ENCODE measurements at regions not wholly inside any gene's neighbourhood (a gene's known extent, or its start where the extent isn't known, plus 50 kb on each side); places are given as distances from the start of the nearest gene placed in this dataset.

DNA sequence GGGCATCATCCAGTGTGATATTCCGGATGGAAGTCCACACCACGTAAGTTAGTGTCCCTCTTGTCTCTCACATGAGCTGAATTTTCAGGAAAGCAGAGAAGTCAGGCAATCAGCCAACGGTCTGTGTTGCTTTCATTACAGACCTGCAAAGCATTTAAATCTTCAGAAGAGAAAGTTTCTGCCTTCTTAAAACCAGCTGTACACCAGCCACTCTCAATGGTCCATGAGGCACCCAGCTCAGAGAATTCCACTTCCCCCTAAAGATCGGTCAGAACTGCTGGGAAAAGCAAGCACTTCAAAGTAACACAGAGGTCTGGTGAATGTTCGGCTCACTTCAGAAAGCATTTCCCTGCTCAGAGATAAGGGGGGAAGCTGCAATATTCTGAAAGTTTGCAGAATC lies 903.7 kb downstream of the EPHA3 start:
- no peaks in the 10 kb centered on the region for H3K9me3 ChIP-seq
- no peak overlapping the region for H3K27ac ChIP-seq
- no peaks in the 10 kb centered on the region for H3K36me3 ChIP-seq
- no peaks in the 10 kb centered on the region for H3K4me1 ChIP-seq
- H3K4me3 ChIP-seq = no peak overlapping the region
- no peaks in the 10 kb centered on the region for H3K27me3 ChIP-seq
- TF ChIP-seq POLR2A (IDR thresholded peaks at IDR 0.05) = no peak
- TF ChIP-seq, protein P1, sequence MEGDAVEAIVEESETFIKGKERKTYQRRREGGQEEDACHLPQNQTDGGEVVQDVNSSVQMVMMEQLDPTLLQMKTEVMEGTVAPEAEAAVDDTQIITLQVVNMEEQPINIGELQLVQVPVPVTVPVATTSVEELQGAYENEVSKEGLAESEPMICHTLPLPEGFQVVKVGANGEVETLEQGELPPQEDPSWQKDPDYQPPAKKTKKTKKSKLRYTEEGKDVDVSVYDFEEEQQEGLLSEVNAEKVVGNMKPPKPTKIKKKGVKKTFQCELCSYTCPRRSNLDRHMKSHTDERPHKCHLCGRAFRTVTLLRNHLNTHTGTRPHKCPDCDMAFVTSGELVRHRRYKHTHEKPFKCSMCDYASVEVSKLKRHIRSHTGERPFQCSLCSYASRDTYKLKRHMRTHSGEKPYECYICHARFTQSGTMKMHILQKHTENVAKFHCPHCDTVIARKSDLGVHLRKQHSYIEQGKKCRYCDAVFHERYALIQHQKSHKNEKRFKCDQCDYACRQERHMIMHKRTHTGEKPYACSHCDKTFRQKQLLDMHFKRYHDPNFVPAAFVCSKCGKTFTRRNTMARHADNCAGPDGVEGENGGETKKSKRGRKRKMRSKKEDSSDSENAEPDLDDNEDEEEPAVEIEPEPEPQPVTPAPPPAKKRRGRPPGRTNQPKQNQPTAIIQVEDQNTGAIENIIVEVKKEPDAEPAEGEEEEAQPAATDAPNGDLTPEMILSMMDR (IDR thresholded peaks at IDR 0.05) = no peak
- DNase-seq = no peak

DNA sequence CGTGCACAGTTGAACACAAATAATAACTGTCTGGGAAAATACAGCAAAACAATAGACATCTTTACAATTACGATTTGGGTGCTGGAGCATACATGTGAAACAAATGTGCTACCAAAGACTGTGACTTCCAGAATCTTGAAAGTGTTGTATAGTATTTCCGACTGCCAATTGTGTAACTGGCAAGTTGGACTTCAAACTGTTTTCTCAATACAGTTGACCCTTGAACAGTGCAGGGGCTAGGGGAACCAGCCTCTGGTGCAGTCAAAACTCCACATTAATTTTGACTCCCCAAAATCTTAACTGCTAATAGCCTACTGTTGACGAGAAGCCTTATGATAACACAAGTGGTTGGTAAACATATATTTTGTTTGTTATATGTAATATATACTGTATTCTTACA lies 904.2 kb downstream of the EPHA3 start:
- H3K4me3 ChIP-seq = no peak overlapping the region
- no peak for DNase-seq
- H3K36me3 ChIP-seq = no peaks in the 10 kb centered on the region
- no peaks in the 10 kb centered on the region for H3K9me3 ChIP-seq
- no peaks in the 10 kb centered on the region for H3K4me1 ChIP-seq
- TF ChIP-seq POLR2A (IDR thresholded peaks at IDR 0.05) = no peak
- TF ChIP-seq, protein P1 (IDR thresholded peaks at IDR 0.05) = no peak
- H3K27ac ChIP-seq = no peak overlapping the region
- H3K27me3 ChIP-seq = no peaks in the 10 kb centered on the region

DNA sequence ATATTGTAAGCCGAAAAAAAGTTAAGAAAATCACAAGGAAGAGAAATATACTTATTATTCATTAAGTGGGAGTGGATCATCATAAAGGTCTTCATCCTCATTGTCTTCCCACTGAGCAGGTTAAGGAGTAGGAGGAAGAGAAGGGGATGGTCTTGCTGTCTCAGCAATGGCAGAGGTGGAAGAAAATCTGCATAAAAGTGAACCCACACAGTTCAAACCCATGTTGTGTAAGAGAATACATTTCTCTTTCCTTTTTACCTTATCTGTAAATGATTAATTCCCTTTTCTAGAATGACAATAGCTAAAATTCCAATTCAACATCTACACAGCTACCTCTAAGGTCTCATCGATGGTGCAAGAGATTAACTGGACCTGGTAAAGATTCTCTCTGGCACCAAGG lies 904.6 kb downstream of the EPHA3 start:
- no peak overlapping the region for H3K4me3 ChIP-seq
- H3K4me1 ChIP-seq = no peaks in the 10 kb centered on the region
- H3K27ac ChIP-seq = no peak overlapping the region
- no peaks in the 10 kb centered on the region for H3K27me3 ChIP-seq
- no peak for TF ChIP-seq POLR2A (IDR thresholded peaks at IDR 0.05)
- TF ChIP-seq, protein P1 (IDR thresholded peaks at IDR 0.05) = no peak
- no peak for DNase-seq
- no peaks in the 10 kb centered on the region for H3K36me3 ChIP-seq
- no peaks in the 10 kb centered on the region for H3K9me3 ChIP-seq

DNA sequence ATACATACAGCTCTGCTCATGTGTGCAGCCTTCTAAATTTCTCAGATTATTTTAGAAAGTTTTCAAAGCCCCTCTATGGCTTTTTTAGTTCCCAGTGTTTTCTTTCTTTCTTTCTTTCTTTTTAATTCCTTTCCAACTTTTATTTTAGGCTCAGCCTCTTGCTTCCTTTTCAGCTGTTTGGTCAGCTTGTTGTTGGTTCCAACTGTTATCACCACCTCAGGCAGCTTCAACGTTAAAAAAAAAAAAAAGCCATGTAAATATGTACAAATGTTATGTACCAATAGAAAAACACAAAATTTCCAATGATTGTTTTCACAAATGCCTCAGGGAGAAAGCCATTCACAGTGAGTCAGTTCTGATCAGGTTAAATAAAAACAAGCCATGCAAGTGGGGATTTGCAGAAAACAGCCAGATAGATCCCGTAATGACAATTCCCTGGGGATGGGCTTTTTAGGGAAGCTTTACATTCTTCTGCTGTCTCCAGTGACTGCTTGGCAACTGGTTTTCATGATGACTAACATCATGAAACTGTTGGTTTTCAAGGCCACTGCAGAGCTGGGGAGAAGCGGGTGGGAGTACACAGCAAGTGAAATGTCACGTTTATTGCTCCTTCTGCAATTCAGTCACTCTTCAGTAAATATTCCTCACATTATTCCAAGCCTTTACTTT lies 908.4 kb downstream of the EPHA3 start:
- no peaks in the 10 kb centered on the region for H3K36me3 ChIP-seq
- DNase-seq = no peak
- H3K27ac ChIP-seq = no peak overlapping the region
- no peaks in the 10 kb centered on the region for H3K9me3 ChIP-seq
- H3K27me3 ChIP-seq = no peaks in the 10 kb centered on the region
- TF ChIP-seq, protein P1 (IDR thresholded peaks at IDR 0.05) = no peak
- no peak for TF ChIP-seq POLR2A (IDR thresholded peaks at IDR 0.05)
- no peak overlapping the region for H3K4me3 ChIP-seq
- H3K4me1 ChIP-seq = no peaks in the 10 kb centered on the region

DNA sequence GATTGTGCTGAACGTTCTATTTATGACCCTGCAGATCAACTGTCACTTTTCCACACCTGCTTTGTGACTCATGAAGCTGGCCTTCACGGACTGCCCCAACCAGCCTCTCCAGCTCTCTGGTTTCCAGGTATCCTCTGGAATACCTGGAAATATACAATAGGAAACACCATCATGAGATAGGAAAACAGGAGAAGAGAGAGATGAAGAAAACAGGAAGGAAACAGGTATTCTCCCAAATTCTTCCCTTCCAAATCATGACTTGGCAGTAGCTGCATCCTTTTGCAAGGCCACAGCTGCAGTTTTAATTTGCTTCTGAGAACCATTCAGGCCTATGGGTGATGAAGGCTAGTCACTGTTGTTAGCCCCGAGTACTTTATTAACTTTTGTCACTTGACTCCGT lies 909.1 kb downstream of the EPHA3 start:
- H3K36me3 ChIP-seq = no peaks in the 10 kb centered on the region
- H3K27me3 ChIP-seq = no peaks in the 10 kb centered on the region
- H3K27ac ChIP-seq = no peak overlapping the region
- H3K9me3 ChIP-seq = no peaks in the 10 kb centered on the region
- no peak for DNase-seq
- no peak overlapping the region for H3K4me3 ChIP-seq
- TF ChIP-seq, protein P1 (IDR thresholded peaks at IDR 0.05) = no peak
- TF ChIP-seq POLR2A (IDR thresholded peaks at IDR 0.05) = no peak
- H3K4me1 ChIP-seq = no peaks in the 10 kb centered on the region

DNA sequence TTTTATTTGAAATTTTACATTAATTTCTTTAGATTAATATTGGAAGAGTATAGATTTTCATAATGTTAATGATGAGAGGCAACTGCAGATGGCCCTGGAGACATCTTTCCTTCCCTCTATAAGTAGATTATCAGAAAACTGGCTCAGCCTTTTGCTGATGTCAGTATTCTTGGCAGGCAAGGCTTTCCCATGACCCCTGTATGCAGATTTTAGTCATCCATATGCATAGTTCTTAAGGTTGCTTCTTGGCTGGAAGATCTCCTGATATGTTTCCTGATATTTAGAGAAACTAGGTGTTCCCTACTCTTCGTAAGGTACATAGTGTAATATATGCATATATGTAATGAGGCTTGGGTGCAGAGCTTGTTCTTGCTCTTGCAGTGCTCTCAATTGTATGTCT lies 911.4 kb downstream of the EPHA3 start:
- Histone ChIP-seq H3K4me1 (no peaks in the 10 kb centered on the region), H3K4me3 (no peak overlapping the region), H3K27me3 (no peaks in the 10 kb centered on the region), H3K9me3 (no peaks in the 10 kb centered on the region), H3K27ac (no peak overlapping the region), H3K36me3 (no peaks in the 10 kb centered on the region)
- DNase-seq = no peak
- TF ChIP-seq, protein P1 (IDR thresholded peaks at IDR 0.05) = no peak
- TF ChIP-seq POLR2A (IDR thresholded peaks at IDR 0.05) = no peak

All from Peyer's patch (tissue), 4 donors.